ENCODE measurements at regions not wholly inside any gene's neighbourhood (a gene's known extent, or its start where the extent isn't known, plus 50 kb on each side); places are given as distances from the start of the nearest gene placed in this dataset.

DNA sequence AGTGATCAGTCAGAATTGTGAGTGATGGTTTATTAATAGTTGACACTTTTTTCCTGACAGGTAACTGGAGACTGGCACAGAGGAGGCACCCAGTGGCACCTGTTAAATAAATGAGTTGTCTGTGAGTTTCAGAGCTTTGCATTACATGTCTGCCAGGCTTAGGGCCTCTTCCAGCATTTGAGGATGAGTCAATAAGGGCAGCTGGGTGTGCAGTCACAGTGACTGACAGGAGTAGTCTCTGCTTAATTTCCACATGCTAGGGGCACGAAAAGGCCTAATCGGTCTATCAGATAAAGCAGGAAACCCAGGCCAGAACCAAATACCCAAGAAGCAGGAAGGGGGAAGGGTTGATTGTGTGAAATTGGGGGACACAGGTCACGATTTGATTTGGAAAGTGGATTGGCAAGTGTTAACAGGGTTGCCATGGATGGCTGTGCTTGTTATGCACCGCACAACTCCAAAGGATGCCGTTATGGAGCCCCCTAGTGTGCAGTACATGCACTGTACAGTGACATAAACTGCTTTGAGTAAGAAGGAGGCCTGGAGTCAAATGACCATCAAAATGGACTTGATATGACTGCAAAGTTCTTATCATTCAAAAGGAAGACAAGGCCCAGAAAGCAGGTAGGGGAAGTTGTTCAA is 111.9 kb upstream of the GGTLC1 start:
- no peaks in the 10 kb centered on the region for H3K27me3 ChIP-seq
- no peaks in the 10 kb centered on the region for H3K9me3 ChIP-seq
- no peaks in the 10 kb centered on the region for H3K36me3 ChIP-seq
- ATAC-seq, result peak; percentile 94
- no peak overlapping the region for H3K4me3 ChIP-seq
- H3K4me1 ChIP-seq, result no peaks in the 10 kb centered on the region
- TF ChIP-seq, protein P1, sequence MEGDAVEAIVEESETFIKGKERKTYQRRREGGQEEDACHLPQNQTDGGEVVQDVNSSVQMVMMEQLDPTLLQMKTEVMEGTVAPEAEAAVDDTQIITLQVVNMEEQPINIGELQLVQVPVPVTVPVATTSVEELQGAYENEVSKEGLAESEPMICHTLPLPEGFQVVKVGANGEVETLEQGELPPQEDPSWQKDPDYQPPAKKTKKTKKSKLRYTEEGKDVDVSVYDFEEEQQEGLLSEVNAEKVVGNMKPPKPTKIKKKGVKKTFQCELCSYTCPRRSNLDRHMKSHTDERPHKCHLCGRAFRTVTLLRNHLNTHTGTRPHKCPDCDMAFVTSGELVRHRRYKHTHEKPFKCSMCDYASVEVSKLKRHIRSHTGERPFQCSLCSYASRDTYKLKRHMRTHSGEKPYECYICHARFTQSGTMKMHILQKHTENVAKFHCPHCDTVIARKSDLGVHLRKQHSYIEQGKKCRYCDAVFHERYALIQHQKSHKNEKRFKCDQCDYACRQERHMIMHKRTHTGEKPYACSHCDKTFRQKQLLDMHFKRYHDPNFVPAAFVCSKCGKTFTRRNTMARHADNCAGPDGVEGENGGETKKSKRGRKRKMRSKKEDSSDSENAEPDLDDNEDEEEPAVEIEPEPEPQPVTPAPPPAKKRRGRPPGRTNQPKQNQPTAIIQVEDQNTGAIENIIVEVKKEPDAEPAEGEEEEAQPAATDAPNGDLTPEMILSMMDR (IDR thresholded peaks at IDR 0.05), result peak; percentile 73
- DNase-seq, result no peak
- intact Hi-C loops (cut with DNase I), result no loop called here
- no peak overlapping the region for H3K27ac ChIP-seq

DNA sequence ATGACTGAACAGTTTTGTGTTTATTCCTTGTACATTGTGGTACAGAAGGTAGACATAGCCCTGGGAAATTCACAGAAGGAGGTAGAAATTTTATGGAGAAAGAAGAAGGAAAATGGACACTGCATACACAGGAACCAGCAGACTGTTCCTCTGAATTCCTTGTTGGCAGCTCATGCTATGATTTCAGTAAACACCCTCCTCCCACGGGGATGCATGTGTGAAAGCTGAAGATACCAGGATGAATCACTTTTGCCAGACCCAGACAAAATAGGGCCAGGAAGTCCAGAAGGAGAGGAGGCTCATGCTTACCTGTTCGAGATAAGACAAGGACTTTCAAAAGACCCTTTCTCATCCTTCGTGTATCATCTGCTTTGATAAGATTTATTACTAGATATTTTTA is 110.3 kb upstream of the GGTLC1 start:
- Histone ChIP-seq H3K9me3 (no peaks in the 10 kb centered on the region), H3K27me3 (no peaks in the 10 kb centered on the region), H3K27ac (no peak overlapping the region), H3K4me3 (no peak overlapping the region), H3K36me3 (no peaks in the 10 kb centered on the region), H3K4me1 (no peaks in the 10 kb centered on the region)
- intact Hi-C loops (cut with DNase I), result no loop called here
- DNase-seq (no peak), ATAC-seq (no peak)
- TF ChIP-seq, protein P1 (IDR thresholded peaks at IDR 0.05), result no peak

DNA sequence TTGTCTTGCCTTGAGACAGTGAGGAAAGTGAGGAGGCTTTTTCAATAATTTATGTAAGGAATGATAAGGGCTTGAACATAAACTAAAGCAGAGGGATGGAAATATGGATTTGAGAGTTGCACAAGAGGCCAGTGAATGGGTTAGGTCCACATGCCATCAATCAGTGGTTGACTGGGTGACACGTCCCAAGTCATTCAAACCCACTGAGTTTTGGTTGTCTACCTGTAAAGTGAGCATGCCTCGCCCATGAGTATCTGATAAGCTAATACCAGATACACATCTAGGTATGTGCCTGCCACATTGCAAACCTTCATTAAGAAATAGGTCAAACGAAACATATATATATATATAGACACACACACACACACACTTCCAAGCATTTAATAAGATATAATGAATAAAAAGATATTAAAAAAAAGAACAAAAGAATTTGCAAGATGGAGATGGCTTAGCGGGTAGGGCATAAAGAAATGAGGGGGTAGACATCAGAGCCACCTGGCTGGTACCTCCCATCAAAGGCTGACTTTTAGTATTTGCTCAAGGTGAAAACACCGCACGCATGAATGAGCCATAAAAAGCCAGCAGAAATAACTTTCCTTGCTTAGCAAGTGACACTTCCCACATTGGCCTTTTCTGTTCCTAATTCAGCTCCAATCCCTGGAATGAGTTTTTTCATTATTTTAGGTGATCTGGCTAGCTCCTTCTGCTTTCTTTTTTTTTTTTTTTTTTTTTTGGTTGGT is 109.1 kb upstream of the GGTLC1 start:
- DNase-seq (no peak), ATAC-seq (no peak)
- H3K36me3 ChIP-seq, result no peaks in the 10 kb centered on the region

DNA sequence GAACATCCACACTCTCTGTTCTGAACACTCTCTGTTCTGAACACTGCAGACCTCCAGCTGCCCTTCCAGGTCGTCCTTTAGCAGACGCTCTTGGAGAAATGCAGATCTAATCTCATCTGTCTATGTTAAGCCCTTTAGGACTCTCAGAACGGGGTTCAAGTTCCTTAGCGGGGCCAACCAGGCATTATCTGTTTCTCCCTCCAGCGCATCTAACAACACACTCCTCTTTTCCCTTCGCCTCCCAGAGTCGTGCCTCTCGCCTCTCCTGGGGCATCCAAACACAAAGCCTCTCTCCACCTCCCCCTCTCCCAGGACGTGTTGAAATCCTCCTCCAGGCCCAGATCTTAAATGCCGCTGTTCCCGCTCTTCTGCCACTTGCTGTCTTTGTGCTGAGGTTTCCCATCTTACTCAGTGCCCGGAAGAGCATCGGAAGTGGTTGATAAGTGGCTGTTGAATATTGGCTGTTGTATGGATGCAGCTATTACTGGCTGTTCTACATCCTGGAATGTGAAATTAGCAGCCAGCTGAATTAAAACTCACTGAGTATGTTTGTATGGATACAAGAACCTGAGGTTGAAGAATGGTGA is 108.4 kb upstream of the GGTLC1 start:
- TF ChIP-seq, protein P1 (IDR thresholded peaks at IDR 0.05), result no peak
- DNase-seq, result no peak
- H3K27ac ChIP-seq, result no peak overlapping the region
- H3K4me1 ChIP-seq, result no peaks in the 10 kb centered on the region
- no peaks in the 10 kb centered on the region for H3K36me3 ChIP-seq
- H3K27me3 ChIP-seq, result no peaks in the 10 kb centered on the region
- intact Hi-C loops (cut with DNase I), result no loop called here
- no peaks in the 10 kb centered on the region for H3K9me3 ChIP-seq
- ATAC-seq, result peak; percentile 20
- no peak overlapping the region for H3K4me3 ChIP-seq

More for the DNA sequence above, 109.1 kb upstream of the GGTLC1 start:
- no peaks in the 10 kb centered on the region for H3K27me3 ChIP-seq
- no peaks in the 10 kb centered on the region for H3K9me3 ChIP-seq
- no peak overlapping the region for H3K27ac ChIP-seq
- intact Hi-C loops (cut with DNase I), result no loop called here
- no peak overlapping the region for H3K4me3 ChIP-seq
- no peaks in the 10 kb centered on the region for H3K4me1 ChIP-seq
- TF ChIP-seq, protein P1 (IDR thresholded peaks at IDR 0.05), result no peak

DNA sequence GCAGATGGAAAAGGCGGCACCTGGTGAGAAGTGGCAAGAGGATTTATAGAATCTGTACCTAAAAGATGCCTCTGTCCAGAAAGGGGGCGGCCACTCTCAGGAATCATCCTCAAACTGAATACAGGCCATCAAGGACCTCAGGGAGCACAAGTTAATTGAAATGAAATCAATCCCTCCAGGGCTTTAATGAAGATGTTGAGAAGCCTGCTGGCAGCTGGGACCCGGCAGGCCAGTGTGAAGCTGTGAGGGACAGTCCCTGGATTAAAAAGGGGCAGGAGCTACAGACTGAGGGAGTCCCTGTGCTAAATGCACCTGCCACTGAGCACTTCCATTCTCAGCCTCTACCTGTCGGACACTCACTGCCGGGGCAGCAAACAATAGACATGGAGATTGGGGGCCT is 107.7 kb upstream of the GGTLC1 start:
- intact Hi-C loops (cut with DNase I), result no loop called here
- no peak for ATAC-seq
- H3K4me1 ChIP-seq, result no peaks in the 10 kb centered on the region
- no peaks in the 10 kb centered on the region for H3K36me3 ChIP-seq
- no peaks in the 10 kb centered on the region for H3K9me3 ChIP-seq
- no peak overlapping the region for H3K4me3 ChIP-seq
- DNase-seq, result no peak
- H3K27ac ChIP-seq, result no peak overlapping the region
- TF ChIP-seq, protein P1 (IDR thresholded peaks at IDR 0.05), result no peak
- no peaks in the 10 kb centered on the region for H3K27me3 ChIP-seq
